ENCODE measurements at regions not wholly inside any gene's neighbourhood (a gene's known extent, or its start where the extent isn't known, plus 50 kb on each side); places are given as distances from the start of the nearest gene placed in this dataset.

DNA sequence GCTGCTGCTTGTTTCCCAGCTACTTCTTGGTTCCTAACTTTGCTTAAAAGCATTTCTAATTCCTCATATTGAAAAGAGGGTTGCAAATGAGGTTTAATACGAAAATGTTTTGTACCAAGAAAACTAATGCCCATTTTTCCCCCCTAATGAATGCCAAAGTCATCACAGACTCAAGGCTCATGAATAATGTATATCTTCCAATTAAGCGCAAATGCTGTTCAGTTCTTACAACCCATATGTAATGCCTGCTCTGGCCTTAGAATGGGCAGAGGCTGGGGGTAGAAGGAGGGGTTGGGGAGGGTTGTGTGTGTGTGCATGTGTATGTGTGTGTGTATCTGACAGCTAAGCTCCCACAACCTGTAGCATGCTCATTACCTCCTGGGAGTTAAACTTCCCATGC, 901.7 kb downstream of the KCNMA1 start:
- no peak for DNase-seq (ENCODE audit: low read depth)
- H3K4me3 ChIP-seq (ENCODE audit: low read depth, low read length): no peak overlapping the region
- TF ChIP-seq, protein P1, sequence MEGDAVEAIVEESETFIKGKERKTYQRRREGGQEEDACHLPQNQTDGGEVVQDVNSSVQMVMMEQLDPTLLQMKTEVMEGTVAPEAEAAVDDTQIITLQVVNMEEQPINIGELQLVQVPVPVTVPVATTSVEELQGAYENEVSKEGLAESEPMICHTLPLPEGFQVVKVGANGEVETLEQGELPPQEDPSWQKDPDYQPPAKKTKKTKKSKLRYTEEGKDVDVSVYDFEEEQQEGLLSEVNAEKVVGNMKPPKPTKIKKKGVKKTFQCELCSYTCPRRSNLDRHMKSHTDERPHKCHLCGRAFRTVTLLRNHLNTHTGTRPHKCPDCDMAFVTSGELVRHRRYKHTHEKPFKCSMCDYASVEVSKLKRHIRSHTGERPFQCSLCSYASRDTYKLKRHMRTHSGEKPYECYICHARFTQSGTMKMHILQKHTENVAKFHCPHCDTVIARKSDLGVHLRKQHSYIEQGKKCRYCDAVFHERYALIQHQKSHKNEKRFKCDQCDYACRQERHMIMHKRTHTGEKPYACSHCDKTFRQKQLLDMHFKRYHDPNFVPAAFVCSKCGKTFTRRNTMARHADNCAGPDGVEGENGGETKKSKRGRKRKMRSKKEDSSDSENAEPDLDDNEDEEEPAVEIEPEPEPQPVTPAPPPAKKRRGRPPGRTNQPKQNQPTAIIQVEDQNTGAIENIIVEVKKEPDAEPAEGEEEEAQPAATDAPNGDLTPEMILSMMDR (conservative IDR thresholded peaks at IDR 0.05; ENCODE audit: low read depth, low read length): no peak

- H3K4me3 ChIP-seq (ENCODE audit: low read depth, low read length): no peak overlapping the region
- no peak for DNase-seq (ENCODE audit: low read depth)
- TF ChIP-seq, protein P1 (conservative IDR thresholded peaks at IDR 0.05; ENCODE audit: low read depth, low read length): no peak
These were observed 904.1 kb downstream of the KCNMA1 start for GRCh38 chr10:76733441-76733936.

GRCh38 chr10:76732306-76732705, 905.3 kb downstream of the KCNMA1 start:
- no peak overlapping the region for H3K4me3 ChIP-seq (ENCODE audit: low read depth, low read length)
- DNase-seq (ENCODE audit: low read depth): no peak
- TF ChIP-seq, protein P1 (conservative IDR thresholded peaks at IDR 0.05; ENCODE audit: low read depth, low read length): no peak

DNA sequence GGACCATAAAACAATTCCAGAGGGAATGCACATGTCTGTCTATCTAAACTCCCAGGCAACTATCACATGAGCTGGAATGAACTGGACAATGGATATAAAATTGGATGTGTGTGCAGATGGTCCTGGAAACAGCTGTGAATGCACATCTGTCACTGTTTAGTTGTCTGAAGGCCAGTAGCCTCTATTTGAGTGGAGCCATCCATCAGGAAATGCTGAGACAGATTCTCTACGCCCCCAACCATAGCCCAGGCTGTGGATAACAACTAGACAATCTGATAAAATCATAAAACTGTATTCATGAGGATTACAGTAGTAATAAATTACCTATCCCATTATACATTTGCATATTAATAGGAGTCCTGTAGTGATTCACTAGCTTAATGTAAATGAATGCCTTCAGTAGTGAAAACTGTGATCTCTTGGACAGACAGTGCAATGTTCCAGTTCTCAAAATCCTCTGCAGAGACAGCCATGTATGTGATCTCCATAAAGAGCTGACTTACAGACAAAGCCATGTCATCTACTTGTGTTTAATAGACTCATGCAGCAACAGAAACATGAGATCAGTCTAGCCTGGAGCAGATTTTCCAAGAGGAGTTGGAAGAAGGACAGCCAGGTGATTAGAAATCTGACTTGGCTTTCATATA, 907.6 kb downstream of the KCNMA1 start:
- H3K4me3 ChIP-seq (ENCODE audit: low read depth, low read length): no peak overlapping the region
- no peak for DNase-seq (ENCODE audit: low read depth)
- TF ChIP-seq, protein P1 (conservative IDR thresholded peaks at IDR 0.05; ENCODE audit: low read depth, low read length): no peak

DNA sequence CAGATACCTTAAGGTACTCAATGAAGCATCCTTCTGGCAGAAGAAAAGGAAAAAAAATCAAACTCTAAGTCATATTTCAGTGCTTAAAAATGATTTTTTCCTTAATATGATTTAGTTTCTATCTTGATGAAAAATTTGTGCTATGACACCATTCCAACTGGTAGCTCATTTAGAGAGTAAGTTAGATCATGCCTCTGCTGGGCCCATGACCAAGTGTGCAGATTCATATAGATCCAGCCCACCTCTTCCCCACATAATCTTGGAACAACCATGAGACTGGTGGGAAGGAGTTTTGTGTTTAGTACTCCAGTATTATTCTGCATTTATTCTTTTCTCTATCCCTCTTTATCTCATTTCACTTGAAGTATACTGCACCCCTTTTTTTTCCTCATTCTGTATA, 908.3 kb downstream of the KCNMA1 start:
- TF ChIP-seq, protein P1 (conservative IDR thresholded peaks at IDR 0.05; ENCODE audit: low read depth, low read length): no peak
- DNase-seq (ENCODE audit: low read depth): no peak
- H3K4me3 ChIP-seq (ENCODE audit: low read depth, low read length): no peak overlapping the region

DNA sequence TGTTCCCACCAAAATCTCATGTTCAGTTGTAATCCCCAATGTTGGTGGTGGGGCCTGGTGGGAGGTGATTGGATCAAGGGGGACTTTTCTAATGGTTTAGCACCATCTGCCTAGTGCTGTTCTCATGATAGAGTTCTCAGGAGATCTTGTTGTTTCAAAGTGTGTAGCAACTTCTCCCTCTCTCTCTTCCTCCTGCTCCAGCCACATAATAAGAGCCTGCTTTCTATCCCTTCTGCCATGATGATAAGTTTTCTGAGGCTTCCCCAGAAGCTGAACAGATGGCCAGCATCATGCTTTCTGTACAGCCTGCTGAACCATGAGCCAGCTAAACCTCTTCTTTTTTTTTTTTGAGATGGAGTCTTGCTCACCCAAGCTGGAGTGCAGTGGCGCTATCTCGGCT, 910.6 kb downstream of the KCNMA1 start:
- TF ChIP-seq, protein P1 (conservative IDR thresholded peaks at IDR 0.05; ENCODE audit: low read depth, low read length): no peak
- no peak for DNase-seq (ENCODE audit: low read depth)
- H3K4me3 ChIP-seq (ENCODE audit: low read depth, low read length): no peak overlapping the region

GRCh38 chr10:76723844-76724243, 913.8 kb downstream of the KCNMA1 start:
- TF ChIP-seq, protein P1 (conservative IDR thresholded peaks at IDR 0.05; ENCODE audit: low read depth, low read length): no peak
- no peak for DNase-seq (ENCODE audit: low read depth)

More at GRCh38 chr10:76723844-76724243, 913.8 kb downstream of the KCNMA1 start:
- no peak overlapping the region for H3K4me3 ChIP-seq (ENCODE audit: low read depth, low read length)
